ENCODE measurements at regions not wholly inside any gene's neighbourhood (a gene's known extent, or its start where the extent isn't known, plus 50 kb on each side); places are given as distances from the start of the nearest gene placed in this dataset.

DNA sequence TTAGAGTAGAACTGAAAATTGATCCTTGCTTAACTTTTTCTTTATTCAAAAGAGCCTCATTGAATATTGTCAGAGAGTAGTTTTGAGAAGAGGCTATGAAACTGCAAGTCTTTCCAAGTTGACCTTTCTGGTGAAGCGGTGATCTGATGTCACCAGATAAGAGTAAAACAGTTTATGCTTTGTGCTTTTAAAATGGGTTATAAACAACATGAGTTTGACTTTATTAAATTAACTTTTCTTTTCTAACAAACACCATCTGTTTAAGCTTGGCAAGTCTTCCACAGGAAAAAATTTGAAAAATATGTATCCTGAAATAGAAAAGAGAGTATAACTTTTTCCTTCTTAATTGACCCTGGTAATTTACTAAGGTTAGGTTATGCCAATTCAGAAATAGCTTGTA lies 408.7 kb upstream of the NOVA1 start:
- Histone ChIP-seq H3K27ac (peak overlapping the region in 1 of 12 donors; percentile 16), H3K9me3 (no peaks in the 10 kb centered on the region), H3K27me3 (no peaks in the 10 kb centered on the region), H3K4me3 (no peak overlapping the region), H3K4me1 (no peaks in the 10 kb centered on the region), H3K36me3 (no peaks in the 10 kb centered on the region)
- TF ChIP-seq, protein P1, sequence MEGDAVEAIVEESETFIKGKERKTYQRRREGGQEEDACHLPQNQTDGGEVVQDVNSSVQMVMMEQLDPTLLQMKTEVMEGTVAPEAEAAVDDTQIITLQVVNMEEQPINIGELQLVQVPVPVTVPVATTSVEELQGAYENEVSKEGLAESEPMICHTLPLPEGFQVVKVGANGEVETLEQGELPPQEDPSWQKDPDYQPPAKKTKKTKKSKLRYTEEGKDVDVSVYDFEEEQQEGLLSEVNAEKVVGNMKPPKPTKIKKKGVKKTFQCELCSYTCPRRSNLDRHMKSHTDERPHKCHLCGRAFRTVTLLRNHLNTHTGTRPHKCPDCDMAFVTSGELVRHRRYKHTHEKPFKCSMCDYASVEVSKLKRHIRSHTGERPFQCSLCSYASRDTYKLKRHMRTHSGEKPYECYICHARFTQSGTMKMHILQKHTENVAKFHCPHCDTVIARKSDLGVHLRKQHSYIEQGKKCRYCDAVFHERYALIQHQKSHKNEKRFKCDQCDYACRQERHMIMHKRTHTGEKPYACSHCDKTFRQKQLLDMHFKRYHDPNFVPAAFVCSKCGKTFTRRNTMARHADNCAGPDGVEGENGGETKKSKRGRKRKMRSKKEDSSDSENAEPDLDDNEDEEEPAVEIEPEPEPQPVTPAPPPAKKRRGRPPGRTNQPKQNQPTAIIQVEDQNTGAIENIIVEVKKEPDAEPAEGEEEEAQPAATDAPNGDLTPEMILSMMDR (IDR thresholded peaks at IDR 0.05), result no peak
- TF ChIP-seq POLR2A (IDR thresholded peaks at IDR 0.05), result no peak
- intact Hi-C loops (cut with DNase I), result no loop called here
- WGBS, 4 donors, result 67 to 81% (median 73%) methylated on average over 1 of the region's 1 CpG
- ATAC-seq, result no peak
- no peak for DNase-seq

DNA sequence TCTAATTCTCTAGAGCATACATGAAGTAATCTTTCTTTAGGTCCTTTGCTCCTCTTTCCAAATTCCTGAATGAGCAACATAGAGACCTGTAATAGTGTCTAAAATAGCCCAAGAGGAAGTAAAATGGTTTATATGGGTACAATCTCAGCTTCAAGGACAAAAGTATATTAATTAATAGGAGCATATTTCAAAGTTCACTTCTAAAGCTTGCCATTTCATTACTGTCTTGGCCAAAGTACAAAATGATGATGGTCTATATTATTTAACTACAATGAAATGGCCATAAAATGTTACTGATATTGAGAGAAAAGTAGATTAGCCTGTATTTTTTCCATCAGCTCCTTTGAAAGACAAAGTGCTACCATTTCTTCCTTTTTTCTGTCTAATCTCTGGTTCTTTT lies 410.4 kb upstream of the NOVA1 start:
- no peak overlapping the region for H3K27ac ChIP-seq
- H3K4me3 ChIP-seq, result no peak overlapping the region
- TF ChIP-seq, protein P1 (IDR thresholded peaks at IDR 0.05), result no peak
- TF ChIP-seq POLR2A (IDR thresholded peaks at IDR 0.05), result no peak
- no peaks in the 10 kb centered on the region for H3K9me3 ChIP-seq
- no peaks in the 10 kb centered on the region for H3K27me3 ChIP-seq
- intact Hi-C loops (cut with DNase I), result no loop called here
- ATAC-seq (no peak), DNase-seq (no peak)
- no peaks in the 10 kb centered on the region for H3K36me3 ChIP-seq
- H3K4me1 ChIP-seq, result no peaks in the 10 kb centered on the region

GRCh38 chr14:27012641-27013040 lies 414.8 kb upstream of the NOVA1 start:
- H3K27me3 ChIP-seq, result no peaks in the 10 kb centered on the region
- 64 to 75% (median 70%) methylated on average over 3 of the region's 3 CpGs for WGBS, 4 donors
- H3K4me1 ChIP-seq, result no peaks in the 10 kb centered on the region
- no peak overlapping the region for H3K27ac ChIP-seq
- no peak overlapping the region for H3K4me3 ChIP-seq
- no peak for TF ChIP-seq POLR2A (IDR thresholded peaks at IDR 0.05)
- TF ChIP-seq, protein P1 (IDR thresholded peaks at IDR 0.05), result no peak
- H3K9me3 ChIP-seq, result no peaks in the 10 kb centered on the region
- no peaks in the 10 kb centered on the region for H3K36me3 ChIP-seq
- DNase-seq (no peak), ATAC-seq (no peak)
- intact Hi-C loops (cut with DNase I), result no loop called here

- no peak overlapping the region for H3K4me3 ChIP-seq
- no peaks in the 10 kb centered on the region for H3K9me3 ChIP-seq
- no peaks in the 10 kb centered on the region for H3K4me1 ChIP-seq
- intact Hi-C loops (cut with DNase I), result no loop called here
- no peak for DNase-seq
- WGBS, 4 donors, result 72 to 76% (median 73%) methylated on average over 4 of the region's 4 CpGs
- ATAC-seq, result no peak
- H3K27ac ChIP-seq, result no peak overlapping the region
- TF ChIP-seq, protein P1 (IDR thresholded peaks at IDR 0.05), result no peak
- TF ChIP-seq POLR2A (IDR thresholded peaks at IDR 0.05), result no peak
- H3K27me3 ChIP-seq, result no peaks in the 10 kb centered on the region
- no peaks in the 10 kb centered on the region for H3K36me3 ChIP-seq
These were observed 415.8 kb upstream of the NOVA1 start for GRCh38 chr14:27013678-27014077.

All from heart left ventricle (tissue), 16 donors.